SJCRH30 (cell line): ENCODE measurements at regions not wholly inside any gene's neighbourhood (a gene's known extent, or its start where the extent isn't known, plus 50 kb on each side); places are given as distances from the start of the nearest gene placed in this dataset.
"Not testable (repeated sequence)": the region's sequence is repeated elsewhere in the genome, so short reads cannot be mapped to it uniquely, and the experiment has no call there.

Experiments used
- DNase-seq, 2 experiments: peaks; one replicate each; pipeline ENCODE4 v3.0.0-alpha.2; 2015 to 2020
- H3K27ac ChIP-seq: fragments of 250-450 bp; sonication (Bioruptor Pico); 2 replicates; pipeline ENCODE4 v1.5.1; 2020; ENCODE audit warnings: mild to moderate bottlenecking, moderate library complexity
- H3K27me3 ChIP-seq: fragments of 250-450 bp; sonication (Bioruptor Pico); 2 replicates; pipeline ENCODE4 v1.5.1; 2020; ENCODE audit warnings: mild to moderate bottlenecking, moderate library complexity
- H3K36me3 ChIP-seq: fragments of 250-450 bp; sonication (Bioruptor Pico); 2 replicates; pipeline ENCODE4 v1.5.1; 2020; ENCODE audit warnings: mild to moderate bottlenecking, moderate library complexity
- H3K4me1 ChIP-seq: fragments of 250-450 bp; sonication (Bioruptor Pico); 2 replicates; pipeline ENCODE4 v1.5.1; 2020; ENCODE audit warnings: mild to moderate bottlenecking, moderate library complexity
- H3K4me3 ChIP-seq: fragments of 250-450 bp; sonication (Bioruptor Pico); 2 replicates; pipeline ENCODE4 v1.5.1; 2020; ENCODE audit warnings: mild to moderate bottlenecking, moderate library complexity
- H3K9me3 ChIP-seq: fragments of 250-450 bp; sonication (Bioruptor Pico); replicated peaks from 2 replicates; pipeline ENCODE4 v1.5.1; 2020; ENCODE audit warnings: mild to moderate bottlenecking, moderate library complexity

DNA sequence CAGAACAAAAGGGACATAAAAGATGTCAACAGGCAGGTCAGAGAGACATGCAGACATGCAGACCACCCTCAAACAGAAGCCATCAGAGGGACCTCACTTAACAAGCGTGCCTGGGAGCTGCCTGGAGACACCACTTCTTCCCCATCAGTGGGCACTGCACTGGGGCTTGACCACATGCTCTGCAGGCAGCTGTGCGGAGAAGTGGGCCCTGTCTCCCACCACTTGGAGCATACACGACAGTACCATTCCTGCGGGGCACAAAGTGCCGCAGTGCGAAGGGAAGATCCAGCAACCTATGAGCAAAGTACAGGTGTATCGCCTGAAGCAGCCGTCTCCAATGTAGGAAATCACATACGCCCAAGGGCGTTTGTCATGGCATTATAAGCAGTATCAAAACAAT, 150.5 kb upstream of the FOXD4L5 start:
- no peaks in the 10 kb centered on the region for H3K36me3 ChIP-seq
- no peaks in the 10 kb centered on the region for H3K4me1 ChIP-seq
- peaks cover 3% of the 10 kb centered on the region; the same call in 1 of the 2 replicates for H3K9me3 ChIP-seq
- H3K27me3 ChIP-seq, result no peaks in the 10 kb centered on the region
- no peak for DNase-seq
- no peak overlapping the region for H3K4me3 ChIP-seq
- H3K27ac ChIP-seq, result no peak overlapping the region

DNA sequence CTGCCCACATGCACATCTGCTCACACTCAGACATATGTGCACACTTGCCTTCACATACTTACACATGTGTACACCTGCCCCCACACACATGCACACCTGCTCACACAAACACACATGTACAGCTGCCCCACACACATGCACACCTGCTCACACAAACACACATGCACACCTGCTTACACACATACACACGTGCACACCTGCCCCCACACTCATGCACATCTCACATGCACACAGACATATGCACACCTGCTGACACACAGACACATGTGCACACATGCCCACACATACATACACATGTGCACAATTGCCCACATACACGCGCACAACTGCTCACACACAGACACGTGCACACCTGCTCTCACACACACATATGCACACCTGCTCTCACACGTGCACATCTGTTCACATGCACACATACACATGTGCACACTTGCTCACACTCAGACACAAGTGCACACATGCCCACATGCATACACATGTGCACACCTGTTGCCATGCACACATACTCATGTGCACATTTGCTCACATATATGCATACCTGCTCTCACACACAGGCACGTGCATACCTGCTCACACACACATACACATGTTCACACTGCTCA, 147.8 kb upstream of the FOXD4L5 start:
- no peak overlapping the region for H3K4me3 ChIP-seq
- no peaks in the 10 kb centered on the region for H3K36me3 ChIP-seq
- no peaks in the 10 kb centered on the region for H3K4me1 ChIP-seq
- peaks cover 3% of the 10 kb centered on the region; the same call in 1 of the 2 replicates for H3K9me3 ChIP-seq
- no peaks in the 10 kb centered on the region for H3K27me3 ChIP-seq
- DNase-seq, result no peak
- no peak overlapping the region for H3K27ac ChIP-seq

DNA sequence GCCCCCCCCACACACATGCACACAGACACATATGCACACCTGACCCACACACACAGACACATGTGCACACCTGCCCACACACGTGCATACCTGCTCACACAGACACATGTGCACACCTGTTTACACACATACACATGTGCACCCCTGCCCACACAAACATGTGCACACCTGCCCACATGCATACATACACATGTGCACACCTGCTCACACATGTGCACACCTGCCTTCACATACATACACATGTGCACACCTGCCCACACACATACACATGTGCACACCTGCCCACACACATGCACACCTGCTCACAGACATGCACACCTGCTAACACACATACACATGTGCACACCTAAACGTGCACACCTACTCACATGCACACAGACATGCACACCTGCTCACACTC, 147.0 kb upstream of the FOXD4L5 start:
- H3K9me3 ChIP-seq, result no peaks in the 10 kb centered on the region
- no peak overlapping the region for H3K4me3 ChIP-seq
- H3K4me1 ChIP-seq, result no peaks in the 10 kb centered on the region
- no peaks in the 10 kb centered on the region for H3K27me3 ChIP-seq
- no peak for DNase-seq
- no peaks in the 10 kb centered on the region for H3K36me3 ChIP-seq
- H3K27ac ChIP-seq, result no peak overlapping the region

DNA sequence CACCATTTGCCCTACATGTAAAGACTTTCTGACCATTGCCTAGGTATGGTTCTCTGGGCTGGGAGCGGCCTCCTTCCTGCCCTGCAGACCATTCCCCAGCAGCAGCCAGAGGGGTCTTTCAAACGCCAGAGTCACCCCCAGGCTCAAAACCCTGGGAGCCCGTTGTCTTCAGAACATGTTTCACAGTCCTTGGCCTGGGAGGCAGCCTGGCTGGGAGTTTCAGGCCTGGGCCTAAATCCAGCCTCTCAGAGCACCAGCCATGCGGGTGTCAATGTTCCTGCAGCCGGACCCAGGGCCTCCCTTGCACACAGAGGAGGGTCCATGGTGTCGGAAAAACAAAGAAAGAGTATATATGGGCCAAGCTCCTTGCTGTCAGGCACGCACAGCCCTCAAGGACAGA, 145.2 kb upstream of the FOXD4L5 start:
- DNase-seq, result no peak
- H3K9me3 ChIP-seq, result peaks cover 4% of the 10 kb centered on the region
- no peaks in the 10 kb centered on the region for H3K4me1 ChIP-seq
- H3K36me3 ChIP-seq, result no peaks in the 10 kb centered on the region
- no peak overlapping the region for H3K27ac ChIP-seq
- H3K4me3 ChIP-seq, result no peak overlapping the region
- no peaks in the 10 kb centered on the region for H3K27me3 ChIP-seq

DNA sequence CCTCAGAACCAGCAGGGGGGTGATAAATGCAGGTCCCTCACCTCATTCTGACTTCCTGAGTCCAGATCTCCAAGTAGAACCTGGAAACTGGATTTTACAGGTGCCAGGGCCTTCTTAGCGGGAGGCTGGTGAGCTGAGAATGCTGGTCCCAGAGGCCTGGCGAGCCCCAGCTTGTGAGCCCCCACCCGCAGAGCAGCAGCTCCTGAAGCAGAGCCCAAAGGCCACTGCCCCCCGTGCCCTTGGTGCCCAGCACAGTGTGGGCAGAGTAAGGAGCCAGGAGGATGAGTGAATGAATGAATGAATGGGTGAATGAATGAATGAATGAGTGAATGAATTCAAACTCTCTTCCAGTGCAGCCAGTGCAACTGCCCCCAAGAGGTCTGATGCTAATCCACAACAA, 142.4 kb upstream of the FOXD4L5 start:
- not testable (repeated sequence) for H3K36me3 ChIP-seq, H3K27ac ChIP-seq, H3K4me3 ChIP-seq, DNase-seq, H3K4me1 ChIP-seq, H3K27me3 ChIP-seq, H3K9me3 ChIP-seq

DNA sequence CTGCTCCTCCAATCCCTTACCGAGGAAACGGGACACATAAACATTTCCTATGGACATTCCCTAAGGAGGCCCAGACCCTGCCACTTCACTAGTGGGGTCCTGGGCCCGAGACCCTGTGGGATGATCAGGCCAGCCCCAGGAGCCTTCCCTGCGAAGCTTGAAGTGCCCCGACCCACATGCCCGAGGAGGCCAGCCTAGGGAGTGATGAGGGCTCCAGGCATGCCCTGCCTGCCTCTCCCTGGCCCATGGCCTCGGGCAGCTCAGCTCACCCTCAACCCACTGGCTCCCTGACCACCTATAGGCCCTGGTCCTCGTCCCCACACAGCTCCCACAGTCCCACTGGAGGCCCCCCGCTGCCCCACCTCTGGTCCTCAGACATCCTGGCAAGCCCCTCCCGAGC, 141.8 kb upstream of the FOXD4L5 start:
- not testable (repeated sequence) for H3K4me1 ChIP-seq, H3K27me3 ChIP-seq, H3K4me3 ChIP-seq, DNase-seq, H3K27ac ChIP-seq, H3K36me3 ChIP-seq, H3K9me3 ChIP-seq

DNA sequence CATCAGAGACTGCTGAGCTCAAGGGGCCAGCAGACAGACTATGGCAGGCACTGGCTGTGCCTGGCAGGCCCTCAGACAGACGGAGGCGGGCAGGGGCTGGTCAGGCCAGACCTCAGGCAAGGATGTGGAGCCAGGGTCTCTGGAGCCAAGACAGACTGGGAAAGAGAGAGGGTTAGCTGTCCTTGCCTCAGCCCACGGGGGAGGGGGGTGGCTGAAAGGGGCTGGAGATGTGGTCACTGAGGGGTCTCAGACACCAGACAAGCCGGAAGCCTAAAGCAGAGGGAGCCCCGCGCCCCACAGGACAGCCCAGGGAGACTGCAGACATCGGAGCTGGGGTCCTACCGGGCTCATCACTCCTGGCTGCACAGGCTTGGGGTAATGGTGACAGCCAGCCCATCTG, 141.2 kb upstream of the FOXD4L5 start:
- Histone ChIP-seq H3K27ac (no peak overlapping the region), H3K36me3 (no peaks in the 10 kb centered on the region), H3K4me1 (no peaks in the 10 kb centered on the region), H3K27me3 (no peaks in the 10 kb centered on the region), H3K9me3 (peaks cover 7% of the 10 kb centered on the region), H3K4me3 (no peak overlapping the region)
- no peak for DNase-seq

DNA sequence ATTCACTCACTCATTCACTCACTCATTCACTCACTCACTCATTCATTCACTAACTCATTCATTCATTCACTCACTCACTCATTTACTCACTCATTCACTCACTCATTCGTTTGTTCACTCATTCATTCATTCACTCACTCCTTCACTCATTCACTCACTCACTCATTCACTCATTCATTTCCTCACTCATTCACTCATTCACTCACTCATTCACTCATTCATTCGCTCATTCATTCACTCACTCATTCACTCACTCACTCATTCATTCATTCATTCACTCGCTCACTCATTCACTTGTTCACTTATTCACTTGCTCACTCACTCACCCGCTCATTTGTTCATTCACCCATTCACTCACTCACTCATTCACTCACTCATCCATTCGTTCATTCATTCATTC, 140.2 kb upstream of the FOXD4L5 start:
- not testable (repeated sequence) for DNase-seq, H3K4me3 ChIP-seq, H3K9me3 ChIP-seq, H3K36me3 ChIP-seq, H3K27me3 ChIP-seq, H3K4me1 ChIP-seq, H3K27ac ChIP-seq

DNA sequence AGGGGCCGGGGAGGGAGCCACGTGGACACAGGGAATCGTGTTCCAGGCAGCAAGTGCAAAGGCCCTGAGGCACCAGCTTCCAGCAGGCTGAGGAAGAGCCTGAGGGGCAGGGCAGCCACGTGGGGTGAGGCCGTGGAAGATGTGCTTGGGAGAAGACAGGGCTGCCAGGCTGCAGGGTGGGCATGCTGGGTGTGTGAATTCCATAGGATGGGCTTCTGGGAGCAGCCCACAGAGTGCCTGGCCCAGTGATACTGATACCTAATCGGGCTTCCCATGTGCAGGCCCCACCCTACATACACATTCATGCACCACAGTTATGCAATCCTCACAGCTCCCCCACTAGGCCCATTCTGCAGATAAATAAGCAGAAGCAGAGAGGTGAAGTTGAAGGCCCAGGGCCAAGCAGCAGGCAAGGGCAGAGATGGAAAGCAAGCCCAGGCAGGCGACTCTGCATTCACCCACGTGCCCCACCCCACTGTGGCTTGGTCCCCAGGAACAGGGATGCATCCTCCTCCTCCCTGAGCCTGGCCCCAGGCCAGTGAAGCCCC, 139.5 kb upstream of the FOXD4L5 start:
- H3K9me3 ChIP-seq, H3K27ac ChIP-seq, H3K27me3 ChIP-seq, H3K4me1 ChIP-seq, DNase-seq, H3K36me3 ChIP-seq, H3K4me3 ChIP-seq: not testable (repeated sequence)

DNA sequence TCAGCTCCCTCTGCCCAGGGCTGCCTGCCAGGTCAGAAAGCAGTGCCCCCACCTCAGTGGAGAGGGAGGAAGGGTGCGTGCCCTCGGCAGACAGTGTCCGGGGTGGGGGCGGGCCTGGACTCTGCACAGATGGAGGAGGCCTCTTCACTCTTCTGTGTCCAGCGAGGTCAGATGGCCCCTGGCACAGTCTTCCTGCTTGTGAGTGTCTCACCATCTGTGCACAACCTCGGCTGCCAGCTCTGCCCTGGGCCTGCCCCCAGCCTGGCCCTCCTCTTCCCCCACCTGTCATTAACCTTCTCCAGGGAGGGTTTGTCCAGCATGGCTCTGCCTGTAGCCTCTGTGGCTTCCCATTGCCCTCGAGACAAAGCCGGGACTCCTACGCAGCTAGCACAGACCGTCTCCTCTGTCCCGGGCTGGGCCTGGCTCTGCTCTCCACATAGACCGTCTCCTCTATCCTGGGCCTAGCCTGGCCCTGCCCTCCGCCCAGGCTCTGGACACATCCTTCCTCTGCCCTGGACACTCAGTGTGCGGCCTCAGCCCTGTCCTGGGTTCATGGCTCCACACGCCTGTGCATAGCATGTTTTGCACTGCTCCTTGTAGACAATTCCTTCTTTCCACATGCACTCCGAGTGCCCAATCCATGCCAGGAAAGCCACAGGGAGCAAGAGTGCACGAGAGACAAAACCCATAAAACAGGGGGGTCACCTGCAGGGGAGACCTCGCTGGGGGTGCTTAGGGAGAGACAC, 138.9 kb upstream of the FOXD4L5 start:
- H3K9me3 ChIP-seq, H3K4me3 ChIP-seq, H3K27ac ChIP-seq, DNase-seq, H3K4me1 ChIP-seq, H3K36me3 ChIP-seq, H3K27me3 ChIP-seq: not testable (repeated sequence)

DNA sequence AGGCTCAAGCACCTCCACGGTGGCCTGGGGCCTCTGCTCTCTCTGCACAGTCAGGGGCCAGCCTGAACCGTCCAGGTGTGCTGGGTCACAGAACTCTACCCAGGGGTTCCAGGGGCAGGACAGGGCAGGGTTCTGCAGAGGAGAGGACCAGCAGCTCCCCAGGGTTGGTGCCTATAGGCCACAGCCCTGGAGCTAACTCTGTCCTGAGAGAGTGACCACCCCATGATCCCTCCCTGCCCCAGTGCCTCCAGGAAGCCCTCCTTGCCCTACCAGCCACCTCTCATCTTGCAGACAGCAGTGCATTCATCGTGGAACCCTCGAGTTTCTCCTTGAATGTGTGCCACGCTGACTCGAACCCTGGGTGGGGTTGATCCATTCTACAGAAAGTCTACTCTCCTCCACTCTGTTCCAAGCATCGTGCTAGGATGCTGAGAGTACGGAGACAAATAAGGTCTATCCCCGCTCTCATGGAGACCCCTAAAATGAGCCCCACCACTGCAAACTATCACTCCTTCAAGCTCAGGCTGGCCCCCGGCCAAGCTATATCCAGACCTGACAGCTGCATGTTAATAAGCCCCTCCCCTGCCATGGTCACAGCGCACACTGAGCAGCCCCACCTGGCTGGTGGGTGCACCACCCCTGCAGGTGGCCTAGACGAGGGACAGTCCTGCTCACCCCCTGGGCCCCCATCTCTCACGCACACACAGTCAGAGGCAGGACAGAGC, 138.1 kb upstream of the FOXD4L5 start:
- not testable (repeated sequence) for H3K4me3 ChIP-seq, H3K9me3 ChIP-seq, H3K36me3 ChIP-seq, H3K4me1 ChIP-seq, H3K27ac ChIP-seq, H3K27me3 ChIP-seq
- DNase-seq, result peak in 1 of 2 experiments; percentile 25

DNA sequence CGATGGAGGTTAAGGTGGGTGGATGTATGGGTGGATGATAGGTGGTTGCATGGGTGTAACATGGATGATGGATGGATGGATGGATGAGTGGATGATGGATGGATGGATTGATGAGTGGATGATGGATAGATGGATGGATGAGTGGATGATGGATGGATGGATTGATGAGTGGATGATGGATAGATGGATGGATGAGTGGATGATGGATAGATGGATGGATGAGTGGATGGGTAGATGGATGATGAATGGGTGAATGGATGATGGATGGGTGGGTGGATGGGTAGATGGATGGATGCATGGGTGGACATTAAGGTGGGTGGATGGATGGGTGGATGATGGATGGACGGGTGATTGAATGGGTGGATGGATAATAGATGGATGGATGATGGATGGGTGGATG, 136.5 kb upstream of the FOXD4L5 start:
- H3K4me1 ChIP-seq, H3K4me3 ChIP-seq, H3K27me3 ChIP-seq, H3K27ac ChIP-seq, DNase-seq, H3K9me3 ChIP-seq, H3K36me3 ChIP-seq: not testable (repeated sequence)

DNA sequence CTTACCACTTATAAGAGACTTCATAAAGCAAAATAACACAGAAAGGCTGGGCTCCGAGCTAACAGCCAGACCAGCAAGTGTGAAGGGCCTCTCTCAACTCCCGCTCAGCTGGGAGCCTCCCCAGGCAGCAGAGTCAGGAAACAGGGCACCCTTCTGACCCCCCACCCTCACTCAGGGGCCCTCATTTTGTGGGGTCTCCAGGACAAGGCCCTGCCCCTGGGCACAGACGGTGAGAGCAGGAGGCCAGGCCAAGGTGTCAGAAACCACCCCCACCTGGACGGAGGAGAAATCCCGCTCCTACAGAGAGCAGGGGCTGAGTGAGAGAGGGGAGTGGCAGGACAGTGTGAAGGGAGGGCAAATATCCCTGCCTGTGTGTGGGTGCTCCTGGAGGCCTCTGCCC, 135.8 kb upstream of the FOXD4L5 start:
- H3K9me3 ChIP-seq, result peaks cover 7% of the 10 kb centered on the region
- no peak overlapping the region for H3K4me3 ChIP-seq
- no peaks in the 10 kb centered on the region for H3K36me3 ChIP-seq
- DNase-seq, result no peak
- H3K4me1 ChIP-seq, result no peaks in the 10 kb centered on the region
- no peaks in the 10 kb centered on the region for H3K27me3 ChIP-seq
- H3K27ac ChIP-seq, result no peak overlapping the region

DNA sequence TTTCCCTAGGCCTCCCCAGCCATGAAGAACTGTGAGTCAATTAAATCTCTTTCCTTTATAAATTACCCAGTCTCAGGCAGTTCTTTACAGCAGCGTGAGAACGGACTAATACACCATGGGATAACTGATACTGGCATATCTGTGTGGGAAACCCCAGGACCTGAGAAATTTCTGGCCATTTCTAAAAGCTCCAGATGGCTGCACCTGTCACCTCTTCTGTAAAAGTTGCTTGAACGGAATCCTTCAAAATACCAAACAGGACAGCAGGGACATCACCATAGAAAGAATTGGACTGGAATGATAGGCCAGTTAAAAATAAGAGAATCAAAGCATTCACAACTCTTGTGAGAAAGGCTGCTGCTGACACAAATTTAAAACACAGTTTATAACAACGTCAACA, 134.0 kb upstream of the FOXD4L5 start:
- not testable (repeated sequence) for H3K27me3 ChIP-seq, H3K36me3 ChIP-seq, H3K27ac ChIP-seq, H3K9me3 ChIP-seq, H3K4me1 ChIP-seq, DNase-seq, H3K4me3 ChIP-seq

DNA sequence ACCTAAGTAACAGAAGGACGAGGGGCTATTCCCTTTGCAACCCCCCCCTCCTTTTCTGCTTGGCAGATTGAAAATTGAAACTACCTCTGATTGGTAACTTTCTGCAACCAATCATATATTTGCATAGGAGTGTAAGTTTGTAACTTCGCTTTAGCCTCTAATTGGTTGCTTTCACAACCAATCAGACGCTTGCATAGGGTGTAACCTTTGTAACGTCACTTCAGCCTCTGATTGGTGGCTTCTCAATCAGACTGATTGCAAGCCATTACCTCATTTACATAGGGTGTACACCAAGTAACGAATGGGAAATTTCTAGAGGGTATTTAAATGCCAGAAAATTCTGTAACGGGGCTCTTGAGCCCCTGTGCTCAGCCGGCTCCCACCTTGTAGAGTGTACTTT, 131.9 kb upstream of the FOXD4L5 start:
- DNase-seq, result not testable (repeated sequence)

More for the DNA sequence above, 131.9 kb upstream of the FOXD4L5 start:
- H3K4me1 ChIP-seq, H3K27me3 ChIP-seq, H3K9me3 ChIP-seq, H3K36me3 ChIP-seq, H3K4me3 ChIP-seq, H3K27ac ChIP-seq: not testable (repeated sequence)
